Loucy (cell line): ENCODE measurements at regions not wholly inside any gene's neighbourhood (a gene's known extent, or its start where the extent isn't known, plus 50 kb on each side); places are given as distances from the start of the nearest gene placed in this dataset.

Experiments used
- H2AFZ ChIP-seq: fragments of 200-600 bp; sonication (generic); 2 replicates; pipeline ENCODE4 v1.6.0; 2016; ENCODE audit warnings: antibody characterized with exemption, mild to moderate bottlenecking, low read length, moderate library complexity
- H3F3A ChIP-seq: fragments of 200-600 bp; 2 replicates; pipeline ENCODE4 v1.6.0; 2016; ENCODE audit warnings: antibody characterized with exemption, low read depth, mild to moderate bottlenecking
- H3K27me3 ChIP-seq: fragments of 200-600 bp; sonication (generic); 2 replicates; pipeline ENCODE4 v1.6.1; 2014; ENCODE audit warnings: low read length, mild to moderate bottlenecking; ENCODE audit not compliant: insufficient read depth, poor library complexity, severe bottlenecking
- H3K36me3 ChIP-seq: fragments of 200-600 bp; sonication (generic); 2 replicates; pipeline ENCODE4 v1.6.1; 2016; ENCODE audit warnings: low read length; ENCODE audit not compliant: insufficient read depth
- H3K4me1 ChIP-seq: fragments of 200-600 bp; sonication (generic); 2 replicates; pipeline ENCODE4 v1.5.1; 2014; ENCODE audit warnings: low read length, mild to moderate bottlenecking; ENCODE audit not compliant: insufficient read depth, poor library complexity, severe bottlenecking
- H3K4me2 ChIP-seq: fragments of 200-600 bp; sonication (generic); 2 replicates; pipeline ENCODE4 v1.6.0; 2014; ENCODE audit warnings: antibody characterized with exemption, low read length, low read depth, mild to moderate bottlenecking; ENCODE audit not compliant: poor library complexity, severe bottlenecking
- H3K4me3 ChIP-seq: fragments of 200-600 bp; sonication (generic); 2 replicates; pipeline ENCODE4 v1.5.1; 2014; ENCODE audit warnings: low read length, mild to moderate bottlenecking, mixed read lengths; ENCODE audit not compliant: poor library complexity, severe bottlenecking
- H3K79me2 ChIP-seq: fragments of 200-600 bp; sonication (generic); 2 replicates; pipeline ENCODE4 v1.6.1; 2014; ENCODE audit warnings: low read length; ENCODE audit not compliant: insufficient read depth
- H3K9ac ChIP-seq: fragments of 200-600 bp; sonication (generic); 2 replicates; pipeline ENCODE4 v1.6.0; 2014; ENCODE audit warnings: mild to moderate bottlenecking, low read depth, low read length, moderate library complexity; ENCODE audit not compliant: poor library complexity, severe bottlenecking
- H3K9me2 ChIP-seq: fragments of 200-600 bp; sonication (generic); replicated peaks from 2 replicates; pipeline ENCODE4 v1.6.1; 2016; ENCODE audit warnings: low read depth, low read length, mixed read lengths
- H3K9me3 ChIP-seq: fragments of 200-600 bp; sonication (generic); 2 replicates; pipeline ENCODE4 v1.6.1; 2014; ENCODE audit warnings: mild to moderate bottlenecking, antibody characterized with exemption, low read length, low read depth; ENCODE audit not compliant: insufficient read depth
- H4K20me1 ChIP-seq: fragments of 200-600 bp; sonication (generic); 2 replicates; pipeline ENCODE4 v1.6.0; 2014; ENCODE audit warnings: antibody characterized with exemption, low read length, mild to moderate bottlenecking; ENCODE audit not compliant: insufficient read depth, poor library complexity, severe bottlenecking
- CTCF ChIP-seq: fragments of 200-600 bp; sonication (generic); conservative IDR thresholded peaks from 2 replicates; pipeline ENCODE4 v1.5.1; 2014; ENCODE audit warnings: mild to moderate bottlenecking, antibody characterized with exemption, low read length
- EZH2phosphoT487 ChIP-seq: fragments of 200-600 bp; IDR thresholded peaks from 2 replicates; pipeline ENCODE4 v1.6.1; 2018; ENCODE audit warnings: antibody characterized with exemption, mild to moderate bottlenecking, moderate library complexity, borderline replicate concordance

DNA sequence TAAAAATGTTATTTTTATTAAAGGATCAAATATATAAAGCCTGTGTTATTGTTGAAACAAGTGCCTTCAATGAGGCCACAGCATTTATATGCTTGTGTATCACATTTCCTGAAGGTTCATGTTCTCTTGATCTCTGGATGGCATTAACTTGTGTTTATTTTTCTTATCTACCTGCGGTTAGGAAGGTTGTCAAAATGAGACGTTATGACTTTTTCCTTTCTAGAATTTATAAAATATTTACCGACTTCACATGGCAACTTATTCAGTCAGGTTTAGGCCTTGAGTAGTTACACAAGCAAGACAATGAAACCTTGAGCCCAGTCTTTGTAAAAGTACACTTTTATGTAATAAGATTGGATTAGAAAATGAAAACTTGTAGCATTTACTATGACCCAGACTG is 196.4 kb upstream of the ACVR2A start:
- H4K20me1 ChIP-seq = no peaks in the 10 kb centered on the region
- no peaks in the 10 kb centered on the region for H3K9me2 ChIP-seq
- no peaks in the 10 kb centered on the region for H3K27me3 ChIP-seq
- no peaks in the 10 kb centered on the region for H3F3A ChIP-seq
- no peak overlapping the region for H3K4me2 ChIP-seq
- H3K9me3 ChIP-seq = no peaks in the 10 kb centered on the region
- H3K79me2 ChIP-seq = no peaks in the 10 kb centered on the region
- no peaks in the 10 kb centered on the region for H3K36me3 ChIP-seq
- no peak overlapping the region for H3K9ac ChIP-seq
- H3K4me1 ChIP-seq = no peaks in the 10 kb centered on the region
- H2AFZ ChIP-seq = no peak overlapping the region
- no peak overlapping the region for H3K4me3 ChIP-seq
- TF ChIP-seq EZH2phosphoT487 (no peak), CTCF (no peak)

- Histone ChIP-seq H3K9me3 (no peaks in the 10 kb centered on the region), H3K4me2 (no peak overlapping the region), H3K27me3 (no peaks in the 10 kb centered on the region), H3K9ac (no peak overlapping the region), H3K9me2 (no peaks in the 10 kb centered on the region), H3K4me1 (no peaks in the 10 kb centered on the region), H3K79me2 (no peaks in the 10 kb centered on the region), H4K20me1 (no peaks in the 10 kb centered on the region), H3K36me3 (no peaks in the 10 kb centered on the region), H3F3A (no peaks in the 10 kb centered on the region), H2AFZ (no peak overlapping the region), H3K4me3 (no peak overlapping the region)
- no peak for TF ChIP-seq EZH2phosphoT487
- no peak for TF ChIP-seq CTCF
These were observed 197.0 kb upstream of the ACVR2A start for GRCh38 chr2:147647816-147648215.

DNA sequence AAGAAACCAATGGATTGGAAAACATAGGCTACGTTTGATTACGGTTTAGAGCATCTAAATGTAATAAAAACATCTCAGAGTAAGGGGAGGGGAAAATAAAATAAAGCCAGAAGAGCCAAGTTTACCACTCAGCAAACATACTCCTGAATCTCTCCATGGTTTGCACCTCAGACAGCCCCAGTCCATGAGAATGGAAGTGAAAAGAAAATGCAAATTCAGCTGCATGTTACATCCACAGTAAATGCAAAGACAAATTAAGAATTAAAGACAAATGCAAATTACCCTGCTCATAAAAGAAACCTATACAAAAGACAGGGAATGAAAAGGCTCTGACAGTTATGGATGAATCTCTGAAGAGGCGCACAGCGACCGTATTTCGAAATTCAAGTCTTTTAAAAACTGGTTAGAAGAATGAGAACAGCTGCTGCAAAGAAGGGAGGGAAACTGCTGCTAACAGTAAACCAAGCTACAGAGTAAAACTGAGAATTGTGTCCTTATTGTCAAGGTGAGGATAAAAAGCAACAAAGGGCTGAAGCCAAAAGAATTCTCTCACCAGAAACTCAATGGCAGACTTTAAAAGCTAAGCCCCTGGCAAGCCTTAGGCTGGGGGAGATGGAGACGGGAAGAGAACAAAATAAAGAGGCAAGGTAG is 197.9 kb upstream of the ACVR2A start:
- Histone ChIP-seq H3K4me2 (no peak overlapping the region), H3K4me3 (no peak overlapping the region), H3K27me3 (no peaks in the 10 kb centered on the region), H4K20me1 (no peaks in the 10 kb centered on the region), H3K9me2 (no peaks in the 10 kb centered on the region), H3K9ac (no peak overlapping the region), H3F3A (no peaks in the 10 kb centered on the region), H2AFZ (no peak overlapping the region), H3K79me2 (no peaks in the 10 kb centered on the region), H3K9me3 (no peaks in the 10 kb centered on the region), H3K36me3 (no peaks in the 10 kb centered on the region), H3K4me1 (no peaks in the 10 kb centered on the region)
- TF ChIP-seq CTCF (no peak), EZH2phosphoT487 (no peak)
